Activated T-cell treated with anti-CD3 and anti-CD28 coated beads, Interleukin-2, amount 50 U/mL, for 72 hours (primary cell): ENCODE measurements at regions not wholly inside any gene's neighbourhood (a gene's known extent, or its start where the extent isn't known, plus 50 kb on each side); places are given as distances from the start of the nearest gene placed in this dataset.

ENCODE experiments used
- ATAC-seq, 2 donors: fragments of 150-1000 bp; cut with Tn5 transposase; replicated peaks in 1 of 2; 2 replicates each; pipeline ENCODE4 v1.10.0; 2021; ENCODE audit warnings: moderate library complexity in 2 of 2, mild to moderate bottlenecking in 1 of 2
- DNase-seq, 2 donors: peaks; one replicate each; pipeline ENCODE4 v3.0.0; 2021 to 2022; ENCODE audit warnings: mixed read lengths in 1 of 2
- H3K27ac Mint-ChIP-seq: one replicate; pipeline ENCODE4 v1.8.0; 2022; ENCODE audit warnings: mild to moderate bottlenecking, moderate library complexity, mixed read lengths
- H3K27me3 Mint-ChIP-seq: one replicate; pipeline ENCODE4 v1.8.0; 2022; ENCODE audit warnings: low read depth, mixed read lengths
- H3K36me3 Mint-ChIP-seq, 2 donors: one replicate each; pipeline ENCODE4 v1.8.0; 2022; ENCODE audit warnings: mixed read lengths in 2 of 2, mild to moderate bottlenecking in 1 of 2; ENCODE audit not compliant: insufficient read depth in 2 of 2
- H3K4me1 Mint-ChIP-seq: one replicate; pipeline ENCODE4 v1.8.0; 2022; ENCODE audit warnings: low read depth, mixed read lengths
- H3K4me3 Mint-ChIP-seq, 2 donors: one replicate each; pipeline ENCODE4 v1.8.0; 2022; ENCODE audit warnings: mild to moderate bottlenecking in 2 of 2, mixed read lengths in 2 of 2, moderate library complexity in 2 of 2
- H3K9me3 Mint-ChIP-seq, 2 donors: one replicate each; pipeline ENCODE4 v1.8.0; 2022; ENCODE audit warnings: mixed read lengths in 2 of 2

- DNase-seq (no peak), ATAC-seq (no peak)
- no peaks in the 10 kb centered on the region for H3K36me3 Mint-ChIP-seq
- H3K4me3 Mint-ChIP-seq, result no peak overlapping the region
- peaks cover 46% of the 10 kb centered on the region for H3K4me1 Mint-ChIP-seq
- H3K9me3 Mint-ChIP-seq, result no peaks in the 10 kb centered on the region
- H3K27me3 Mint-ChIP-seq, result peaks cover 30% of the 10 kb centered on the region
- no peak overlapping the region for H3K27ac Mint-ChIP-seq
Observed at GRCh38 chr2:7902251-7902765, 779.5 kb upstream of the ID2 start.

GRCh38 chr2:7904319-7904718 is 777.5 kb upstream of the ID2 start:
- no peak for ATAC-seq
- no peak overlapping the region for H3K4me3 Mint-ChIP-seq
- H3K4me1 Mint-ChIP-seq, result peaks cover 40% of the 10 kb centered on the region
- peaks cover 3 to 5% of the 10 kb centered on the region in 2 donors for H3K36me3 Mint-ChIP-seq
- no peak overlapping the region for H3K27ac Mint-ChIP-seq
- peaks cover 18% of the 10 kb centered on the region for H3K27me3 Mint-ChIP-seq
- peaks cover 4 to 6% of the 10 kb centered on the region in 2 donors for H3K9me3 Mint-ChIP-seq
- no peak for DNase-seq

- Mint-ChIP-seq H3K4me3 (no peak overlapping the region), H3K36me3 (peaks cover 5% of the 10 kb centered on the region in 2 donors), H3K9me3 (peaks cover 4 to 6% of the 10 kb centered on the region in 2 donors), H3K27ac (no peak overlapping the region), H3K27me3 (peaks cover 13% of the 10 kb centered on the region), H3K4me1 (peaks cover 26% of the 10 kb centered on the region)
- DNase-seq (no peak), ATAC-seq (peak in 1 of 2 donors; percentile 27)
Observed at GRCh38 chr2:7905756-7906155, 776.1 kb upstream of the ID2 start.

GRCh38 chr2:7906431-7906830 is 775.4 kb upstream of the ID2 start:
- H3K4me1 Mint-ChIP-seq, result peaks cover 23% of the 10 kb centered on the region
- H3K36me3 Mint-ChIP-seq, result peaks cover 5% of the 10 kb centered on the region in 2 donors
- H3K27me3 Mint-ChIP-seq, result peaks cover 13% of the 10 kb centered on the region
- no peak overlapping the region for H3K4me3 Mint-ChIP-seq
- H3K27ac Mint-ChIP-seq, result no peak overlapping the region
- peaks cover 4 to 6% of the 10 kb centered on the region in 2 donors for H3K9me3 Mint-ChIP-seq
- no peak for DNase-seq
- no peak for ATAC-seq

GRCh38 chr2:7907041-7907440 is 774.8 kb upstream of the ID2 start:
- peaks cover 23% of the 10 kb centered on the region for H3K4me1 Mint-ChIP-seq
- H3K9me3 Mint-ChIP-seq, result peaks cover 4 to 6% of the 10 kb centered on the region in 2 donors
- ATAC-seq (no peak), DNase-seq (no peak)
- H3K36me3 Mint-ChIP-seq, result peaks cover 5% of the 10 kb centered on the region in 2 donors
- H3K27me3 Mint-ChIP-seq, result peaks cover 13% of the 10 kb centered on the region
- no peak overlapping the region for H3K27ac Mint-ChIP-seq
- no peak overlapping the region for H3K4me3 Mint-ChIP-seq

GRCh38 chr2:7910752-7911151 is 771.1 kb upstream of the ID2 start:
- no peak for ATAC-seq
- peaks cover 5% of the 10 kb centered on the region in 2 donors for H3K36me3 Mint-ChIP-seq
- no peak for DNase-seq
- H3K4me1 Mint-ChIP-seq, result peaks cover 10% of the 10 kb centered on the region
- no peak overlapping the region for H3K4me3 Mint-ChIP-seq
- H3K27me3 Mint-ChIP-seq, result no peaks in the 10 kb centered on the region
- H3K9me3 Mint-ChIP-seq, result peaks cover 4 to 7% of the 10 kb centered on the region in 2 donors
- H3K27ac Mint-ChIP-seq, result no peak overlapping the region

GRCh38 chr2:7911196-7911595 is 770.7 kb upstream of the ID2 start:
- peaks cover 5% of the 10 kb centered on the region for H3K4me1 Mint-ChIP-seq
- no peak for ATAC-seq
- H3K4me3 Mint-ChIP-seq, result no peak overlapping the region
- H3K36me3 Mint-ChIP-seq, result peaks cover 5% of the 10 kb centered on the region in 2 donors
- no peaks in the 10 kb centered on the region for H3K27me3 Mint-ChIP-seq
- DNase-seq, result no peak
- H3K9me3 Mint-ChIP-seq, result peaks cover 4 to 7% of the 10 kb centered on the region in 2 donors
- H3K27ac Mint-ChIP-seq, result no peak overlapping the region

- ATAC-seq, result no peak
- Mint-ChIP-seq H3K27ac (no peak overlapping the region), H3K4me3 (no peak overlapping the region), H3K4me1 (peaks cover 16% of the 10 kb centered on the region), H3K9me3 (peaks cover under 1 to 2% of the 10 kb centered on the region in 2 donors), H3K27me3 (no peaks in the 10 kb centered on the region), H3K36me3 (peaks cover 3% of the 10 kb centered on the region in 2 donors)
- no peak for DNase-seq
Observed at GRCh38 chr2:7913974-7914373, 767.9 kb upstream of the ID2 start.

GRCh38 chr2:7915302-7916091 is 766.4 kb upstream of the ID2 start:
- peaks cover 2% of the 10 kb centered on the region in 2 donors for H3K9me3 Mint-ChIP-seq
- no peak overlapping the region for H3K27ac Mint-ChIP-seq
- H3K36me3 Mint-ChIP-seq, result peaks cover 0 to 2% of the 10 kb centered on the region in 2 donors
- DNase-seq (no peak), ATAC-seq (no peak)
- H3K4me3 Mint-ChIP-seq, result no peak overlapping the region
- no peaks in the 10 kb centered on the region for H3K27me3 Mint-ChIP-seq
- peaks cover 13% of the 10 kb centered on the region for H3K4me1 Mint-ChIP-seq

- peaks cover 2% of the 10 kb centered on the region in 2 donors for H3K9me3 Mint-ChIP-seq
Observed at GRCh38 chr2:7916670-7917069, 765.2 kb upstream of the ID2 start.

GRCh38 chr2:7919510-7919909 is 762.3 kb upstream of the ID2 start:
- Mint-ChIP-seq H3K4me3 (no peak overlapping the region), H3K9me3 (peaks cover 0 to 5% of the 10 kb centered on the region in 2 donors), H3K4me1 (peaks cover 13% of the 10 kb centered on the region), H3K27me3 (no peaks in the 10 kb centered on the region), H3K36me3 (peaks cover 2 to 10% of the 10 kb centered on the region in 2 donors), H3K27ac (no peak overlapping the region)
- ATAC-seq, result no peak
- no peak for DNase-seq

More at GRCh38 chr2:7916670-7917069, 765.2 kb upstream of the ID2 start:
- H3K4me1 Mint-ChIP-seq, result peaks cover 13% of the 10 kb centered on the region
- H3K27ac Mint-ChIP-seq, result no peak overlapping the region
- peaks cover 0 to 2% of the 10 kb centered on the region in 2 donors for H3K36me3 Mint-ChIP-seq
- ATAC-seq (no peak), DNase-seq (no peak)
- no peaks in the 10 kb centered on the region for H3K27me3 Mint-ChIP-seq
- H3K4me3 Mint-ChIP-seq, result no peak overlapping the region

- ATAC-seq (peak in 1 of 2 donors; percentile 42), DNase-seq (no peak)
- H3K36me3 Mint-ChIP-seq, result peaks cover 4 to 10% of the 10 kb centered on the region in 2 donors
- peaks cover 0 to 8% of the 10 kb centered on the region in 2 donors for H3K9me3 Mint-ChIP-seq
- no peaks in the 10 kb centered on the region for H3K27me3 Mint-ChIP-seq
- H3K4me1 Mint-ChIP-seq, result peaks cover 13% of the 10 kb centered on the region
- no peak overlapping the region for H3K4me3 Mint-ChIP-seq
- H3K27ac Mint-ChIP-seq, result no peak overlapping the region
Observed at GRCh38 chr2:7924023-7924762, 757.7 kb upstream of the ID2 start.

GRCh38 chr2:7925506-7925905 is 756.4 kb upstream of the ID2 start:
- no peak overlapping the region for H3K27ac Mint-ChIP-seq
- no peak for DNase-seq
- no peaks in the 10 kb centered on the region for H3K27me3 Mint-ChIP-seq
- H3K9me3 Mint-ChIP-seq, result peaks cover 0 to 6% of the 10 kb centered on the region in 2 donors
- no peak for ATAC-seq
- H3K4me3 Mint-ChIP-seq, result no peak overlapping the region
- H3K4me1 Mint-ChIP-seq, result peaks cover 23% of the 10 kb centered on the region
- H3K36me3 Mint-ChIP-seq, result peaks cover 7 to 14% of the 10 kb centered on the region in 2 donors
